Stimulated activated CD4-positive, alpha-beta T cell treated with anti-CD3 and anti-CD28 coated beads, Interleukin-4, amount 100 ng/mL, for 1 hour (primary cell): ENCODE measurements at regions not wholly inside any gene's neighbourhood (a gene's known extent, or its start where the extent isn't known, plus 50 kb on each side); places are given as distances from the start of the nearest gene placed in this dataset.

ENCODE experiments used
- DNase-seq: peaks from one replicate; pipeline ENCODE4 v3.0.0-alpha.2; 2020

DNA sequence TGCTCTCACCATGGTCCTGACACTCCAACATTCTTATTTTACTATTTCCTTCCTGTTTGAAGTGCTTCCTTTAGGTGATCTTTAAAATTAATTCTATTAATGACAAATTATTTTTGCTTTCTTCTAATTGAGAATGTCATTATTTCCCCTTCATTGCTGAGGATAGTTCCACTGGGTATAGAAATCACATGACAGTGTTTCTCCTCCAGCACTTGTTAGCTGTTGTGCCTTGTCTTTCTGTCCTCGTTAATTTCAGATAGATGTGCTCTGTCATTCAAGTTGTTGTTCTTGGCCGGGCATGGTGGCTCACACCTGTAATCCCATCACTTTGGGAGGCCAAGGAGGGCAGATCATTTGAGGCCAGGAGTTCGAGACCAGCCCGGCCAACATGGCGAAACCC, 321.0 kb upstream of the RAB6C start:
- DNase-seq, result no peak

DNA sequence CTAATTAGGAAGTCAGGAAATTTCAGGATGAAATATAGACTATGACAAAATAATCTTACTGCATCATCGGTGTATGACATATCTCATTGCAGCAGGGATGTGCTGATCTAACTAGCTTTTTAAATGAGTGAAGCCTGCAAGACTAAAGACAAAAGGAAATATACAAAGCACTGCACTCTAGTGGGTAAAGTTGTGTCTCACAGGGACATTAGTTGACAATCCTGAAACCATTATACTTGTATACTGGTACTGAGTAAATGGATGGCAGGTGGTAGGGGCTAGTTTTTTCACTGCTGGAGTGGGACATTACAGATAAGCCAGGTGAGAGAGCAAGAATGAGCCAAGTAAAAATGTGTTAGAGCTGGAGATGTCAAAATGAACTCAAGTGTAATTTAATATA, 317.5 kb upstream of the RAB6C start:
- DNase-seq, result no peak

- no peak for DNase-seq
Measured at GRCh38 chr2:129667577-129667976, 311.9 kb upstream of the RAB6C start.

- no peak for DNase-seq
Measured at GRCh38 chr2:129672521-129672920, 306.9 kb upstream of the RAB6C start.

DNA sequence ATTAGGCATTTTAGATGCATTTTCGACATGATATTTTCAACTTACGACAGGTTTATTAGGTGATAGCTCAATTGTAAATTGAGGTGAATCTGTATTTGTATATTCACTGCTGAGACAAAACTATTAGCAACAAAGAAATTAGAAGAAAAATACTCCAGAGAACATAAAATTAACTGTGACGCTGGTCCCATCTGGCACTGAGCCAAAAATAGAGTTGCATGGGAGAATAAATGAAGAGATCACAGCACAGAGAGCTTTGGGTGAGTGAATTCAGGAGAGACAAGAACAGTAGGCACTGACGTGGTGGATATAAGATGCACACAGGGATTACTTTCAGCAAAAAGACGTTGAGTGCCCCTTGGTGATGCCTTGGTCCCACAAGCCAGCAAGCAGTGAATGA, 306.2 kb upstream of the RAB6C start:
- no peak for DNase-seq

DNA sequence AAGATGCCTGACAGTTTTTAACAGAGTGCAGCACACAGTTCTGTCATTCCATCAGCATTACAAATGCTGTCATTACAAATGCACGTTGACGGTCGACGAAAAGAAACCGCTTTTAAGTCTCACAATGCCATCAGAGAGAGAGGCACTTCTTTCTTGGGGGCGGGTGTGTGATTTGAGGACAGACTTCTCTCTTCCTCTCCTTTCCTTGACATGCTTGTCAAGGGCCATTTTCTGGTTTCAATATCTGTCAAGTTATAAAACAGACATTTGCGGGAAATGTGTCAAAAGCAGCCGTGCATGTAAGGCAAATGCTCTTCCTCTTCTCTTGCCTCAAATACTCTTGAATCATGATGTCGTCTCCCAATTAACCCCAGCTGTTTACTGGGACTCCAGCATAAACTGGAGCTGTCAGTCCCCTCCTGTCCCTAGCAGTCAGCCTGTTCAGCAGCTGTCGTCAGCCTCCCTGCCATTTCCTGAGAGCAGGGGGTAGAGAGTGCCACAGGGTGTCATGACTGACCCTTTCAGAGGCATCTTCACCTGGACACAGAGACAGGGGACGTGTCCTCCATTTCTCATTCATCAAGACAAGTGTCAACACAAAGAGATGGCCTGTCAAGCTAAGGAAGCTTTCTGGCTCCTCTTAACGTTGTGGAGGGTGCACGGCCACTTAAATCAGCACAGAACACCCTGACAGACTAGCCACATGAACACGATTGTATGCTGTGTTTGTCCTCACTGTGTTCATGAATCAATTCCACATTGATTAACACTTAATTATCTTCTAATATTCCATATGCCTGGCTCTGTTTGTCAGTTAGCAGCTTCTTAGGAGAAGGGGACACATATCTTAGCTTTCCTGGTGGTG, 305.4 kb upstream of the RAB6C start:
- DNase-seq, result no peak

DNA sequence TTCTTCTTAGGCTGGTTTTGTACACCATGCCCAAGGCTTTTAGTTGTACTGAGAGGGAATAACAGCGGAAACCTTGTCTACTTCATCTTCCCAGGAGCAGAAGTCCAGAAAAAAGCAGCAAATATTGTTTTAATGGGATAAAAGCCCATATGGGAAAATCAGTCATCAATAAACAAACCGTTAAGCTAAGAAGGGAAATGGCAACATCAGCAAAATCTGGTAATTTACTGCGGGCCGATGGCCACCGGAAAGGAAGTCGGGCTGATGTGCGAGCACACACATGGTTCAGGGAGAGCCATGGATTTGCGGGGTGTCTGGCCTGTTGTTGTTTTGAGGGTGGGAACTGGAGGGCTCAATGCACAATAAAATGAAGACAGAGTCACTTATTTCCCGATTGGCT, 300.7 kb upstream of the RAB6C start:
- DNase-seq, result no peak

DNA sequence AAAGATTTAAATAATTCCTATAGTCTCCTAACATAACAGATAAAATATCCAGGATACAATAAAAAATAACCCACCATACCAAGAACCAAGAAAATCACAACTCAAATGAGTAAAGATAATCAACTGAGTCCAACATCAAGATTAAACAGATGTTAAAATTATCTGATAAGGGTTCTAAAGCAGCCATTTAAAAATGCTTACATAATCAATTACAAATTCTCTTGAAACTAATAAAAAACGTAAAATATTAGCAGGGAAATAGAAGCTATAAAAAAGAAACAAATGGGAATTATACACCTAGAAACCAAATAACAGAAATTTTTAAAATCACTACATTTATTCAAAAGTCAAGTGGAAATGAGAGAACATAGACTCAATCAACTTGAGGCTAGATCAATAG, 297.7 kb upstream of the RAB6C start:
- DNase-seq, result no peak

- DNase-seq, result no peak
Measured at GRCh38 chr2:129689653-129690448, 289.6 kb upstream of the RAB6C start.

GRCh38 chr2:129695496-129695895, 284.0 kb upstream of the RAB6C start:
- no peak for DNase-seq

GRCh38 chr2:129698593-129698992, 280.9 kb upstream of the RAB6C start:
- DNase-seq, result no peak

- DNase-seq, result no peak
Measured at GRCh38 chr2:129699781-129700573, 279.5 kb upstream of the RAB6C start.

DNA sequence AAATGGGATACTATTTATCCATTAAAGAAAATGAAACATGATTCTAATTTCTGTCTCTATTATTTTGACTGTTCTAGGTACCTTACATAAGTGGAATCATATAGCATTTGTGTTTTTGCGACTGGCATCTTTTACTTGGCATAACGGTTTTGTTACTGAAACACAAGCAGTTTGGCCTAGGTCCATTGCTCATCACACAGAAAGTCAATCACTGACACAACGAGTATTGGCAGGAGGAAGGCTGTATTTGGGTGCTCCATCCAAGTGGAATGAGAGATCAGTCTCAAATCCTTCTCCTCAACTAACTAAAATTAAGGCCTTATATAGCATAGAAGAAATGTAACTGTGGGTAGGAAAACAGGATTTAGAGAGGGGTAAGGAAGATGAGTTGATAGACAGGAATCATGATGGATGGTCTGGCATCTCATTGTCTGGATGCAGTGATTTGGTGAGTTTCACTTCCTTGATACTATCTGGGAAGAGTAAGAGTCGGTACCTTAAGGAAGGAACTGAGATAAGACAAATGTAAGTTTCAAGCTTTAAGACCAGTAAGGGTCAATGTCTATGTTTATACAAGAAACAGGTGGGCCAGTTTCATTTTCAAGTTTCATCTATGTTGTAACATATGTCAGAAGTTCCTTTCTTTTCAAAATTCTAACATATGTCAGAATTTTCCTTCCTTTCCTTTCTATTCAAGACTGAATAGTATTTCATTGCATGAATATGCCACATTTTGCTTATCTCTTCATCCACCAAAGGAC, 276.9 kb upstream of the RAB6C start:
- no peak for DNase-seq

GRCh38 chr2:129705085-129705484, 274.4 kb upstream of the RAB6C start:
- no peak for DNase-seq

GRCh38 chr2:129707800-129708199, 271.7 kb upstream of the RAB6C start:
- DNase-seq, result no peak

- no peak for DNase-seq
Measured at GRCh38 chr2:129708221-129708967, 271.1 kb upstream of the RAB6C start.

DNA sequence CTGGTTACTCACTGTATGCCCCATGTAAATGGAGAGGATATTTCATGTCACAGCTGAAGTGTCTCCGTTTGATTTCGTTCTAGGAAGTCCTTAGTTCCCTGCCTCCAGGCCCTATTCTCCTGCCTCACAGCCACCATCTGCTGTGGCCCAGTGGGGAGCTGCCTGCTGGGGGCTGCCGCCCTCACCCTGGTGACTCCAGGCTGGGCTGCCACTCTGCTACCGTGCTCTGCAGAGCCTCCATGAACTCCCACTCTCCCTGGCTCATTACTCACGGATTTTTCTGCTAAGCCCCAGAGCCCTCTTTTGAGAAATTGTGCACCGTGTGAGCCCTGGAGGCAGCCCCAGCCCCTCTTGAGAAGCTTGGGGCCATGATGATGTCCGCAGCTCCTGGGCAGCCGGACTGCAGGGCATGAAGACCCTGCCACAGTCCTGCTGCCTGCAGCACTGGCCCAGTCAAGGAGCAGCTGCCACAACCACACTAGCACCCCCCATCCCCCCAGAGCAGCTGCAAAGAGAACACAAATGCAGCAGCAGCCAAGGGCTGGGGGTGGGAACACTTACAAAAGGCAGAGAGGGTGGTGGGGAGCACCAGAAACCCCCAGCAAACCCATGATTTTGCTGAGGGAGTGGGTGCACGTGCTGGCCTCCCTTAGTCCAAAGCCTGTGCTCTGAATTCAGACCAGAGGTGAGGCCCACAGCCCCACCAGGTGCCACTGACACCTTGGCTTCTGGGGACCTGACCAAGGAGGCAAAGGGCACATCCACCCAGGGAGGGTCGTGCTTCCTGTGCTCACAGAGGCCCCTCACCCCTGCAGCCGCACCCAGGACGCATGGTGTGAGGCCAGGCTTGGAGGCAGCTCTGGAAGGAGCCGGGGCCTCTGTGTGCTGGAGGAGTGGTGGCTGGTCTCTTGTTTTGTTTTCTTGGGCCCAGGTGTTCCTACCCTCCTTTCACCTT, 270.2 kb upstream of the RAB6C start:
- no peak for DNase-seq

DNA sequence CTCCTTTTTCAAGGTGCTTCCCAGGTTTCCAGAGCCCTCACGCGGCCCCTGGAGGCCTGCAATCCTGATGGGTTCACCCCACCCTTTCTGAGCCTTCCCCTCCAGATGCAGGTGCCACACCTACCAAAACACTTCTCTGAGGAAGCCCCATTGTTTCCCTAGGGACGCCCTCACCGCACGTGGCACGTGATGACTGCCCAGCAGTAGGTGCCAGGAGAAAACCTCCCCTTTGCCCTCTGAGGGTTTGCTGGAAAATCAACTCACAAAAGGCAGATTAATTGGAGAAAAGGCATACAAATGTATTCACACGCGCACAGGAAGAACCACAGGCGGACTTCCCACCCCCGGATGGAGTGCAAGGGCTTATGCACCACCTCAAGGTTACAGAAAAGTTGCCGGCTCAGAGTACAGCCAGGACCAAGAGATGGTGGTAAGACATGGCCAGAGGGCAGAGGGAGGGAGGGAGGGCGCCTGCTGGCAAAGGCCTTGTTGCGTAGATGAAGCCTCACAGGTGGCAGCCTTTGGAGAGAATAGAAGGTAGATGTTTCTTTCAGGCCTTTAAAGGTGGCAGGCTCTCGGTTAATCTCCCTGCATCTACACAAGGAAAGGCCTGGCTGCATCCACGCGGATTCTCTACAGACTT, 269.4 kb upstream of the RAB6C start:
- no peak for DNase-seq

- DNase-seq, result no peak
Measured at GRCh38 chr2:129710670-129711495, 268.6 kb upstream of the RAB6C start.
